ENCODE measurements at regions not wholly inside any gene's neighbourhood (a gene's known extent, or its start where the extent isn't known, plus 50 kb on each side); places are given as distances from the start of the nearest gene placed in this dataset.

DNA sequence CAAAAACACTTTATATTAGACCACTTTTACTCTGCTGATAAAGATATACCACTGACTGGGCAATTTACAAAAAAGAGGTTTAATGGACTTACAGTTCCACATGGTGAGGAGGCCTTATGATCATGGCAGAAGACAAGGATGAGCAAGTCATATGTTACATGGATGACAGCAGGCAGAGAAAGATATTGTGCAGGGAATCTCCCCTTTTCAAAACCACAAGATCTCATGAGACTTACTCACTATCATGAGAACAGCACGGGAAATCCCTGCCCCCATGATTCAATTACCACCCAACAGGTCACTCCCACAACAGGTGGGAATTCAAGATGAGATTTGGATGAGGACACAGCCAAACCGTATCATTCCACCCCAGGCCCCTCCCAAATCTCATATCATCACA, 1383.8 kb upstream of the MAP3K7 start:
- DNase-seq (ENCODE audit: low spot score in 2 of 2, unreplicated experiment in 2 of 2), result no peak
- H3K9me3 Mint-ChIP-seq, result peaks cover 46% of the 10 kb centered on the region
- no peaks in the 10 kb centered on the region for H3K4me1 Mint-ChIP-seq
- no peaks in the 10 kb centered on the region for H3K36me3 Mint-ChIP-seq
- H3K27me3 Mint-ChIP-seq (ENCODE audit: low read depth), result no peaks in the 10 kb centered on the region
- TF ChIP-seq, protein P1, sequence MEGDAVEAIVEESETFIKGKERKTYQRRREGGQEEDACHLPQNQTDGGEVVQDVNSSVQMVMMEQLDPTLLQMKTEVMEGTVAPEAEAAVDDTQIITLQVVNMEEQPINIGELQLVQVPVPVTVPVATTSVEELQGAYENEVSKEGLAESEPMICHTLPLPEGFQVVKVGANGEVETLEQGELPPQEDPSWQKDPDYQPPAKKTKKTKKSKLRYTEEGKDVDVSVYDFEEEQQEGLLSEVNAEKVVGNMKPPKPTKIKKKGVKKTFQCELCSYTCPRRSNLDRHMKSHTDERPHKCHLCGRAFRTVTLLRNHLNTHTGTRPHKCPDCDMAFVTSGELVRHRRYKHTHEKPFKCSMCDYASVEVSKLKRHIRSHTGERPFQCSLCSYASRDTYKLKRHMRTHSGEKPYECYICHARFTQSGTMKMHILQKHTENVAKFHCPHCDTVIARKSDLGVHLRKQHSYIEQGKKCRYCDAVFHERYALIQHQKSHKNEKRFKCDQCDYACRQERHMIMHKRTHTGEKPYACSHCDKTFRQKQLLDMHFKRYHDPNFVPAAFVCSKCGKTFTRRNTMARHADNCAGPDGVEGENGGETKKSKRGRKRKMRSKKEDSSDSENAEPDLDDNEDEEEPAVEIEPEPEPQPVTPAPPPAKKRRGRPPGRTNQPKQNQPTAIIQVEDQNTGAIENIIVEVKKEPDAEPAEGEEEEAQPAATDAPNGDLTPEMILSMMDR (IDR thresholded peaks at IDR 0.05; ENCODE audit: unreplicated experiment), result no peak
- no peak overlapping the region for H3K27ac Mint-ChIP-seq
- no peak overlapping the region for H3K4me3 Mint-ChIP-seq

DNA sequence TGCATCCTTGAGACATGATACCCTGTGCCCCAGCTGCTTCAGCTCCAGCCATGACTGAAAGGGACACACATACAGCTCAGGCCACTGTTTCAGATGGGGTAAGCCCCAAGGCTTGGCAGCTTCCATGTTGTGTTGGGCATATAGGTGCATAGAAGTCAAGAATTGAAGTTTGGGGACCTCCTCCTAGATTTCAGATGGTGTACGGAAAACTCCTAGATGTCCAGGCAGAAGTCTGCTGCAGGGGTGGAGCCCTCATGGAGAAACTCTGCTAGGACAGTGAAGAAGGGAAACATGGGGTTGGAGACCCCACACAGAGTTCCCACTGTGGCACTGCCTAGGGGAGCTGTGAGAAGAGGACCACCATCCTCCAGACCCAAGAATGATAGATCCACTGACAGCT, 1379.0 kb upstream of the MAP3K7 start:
- no peak overlapping the region for H3K4me3 Mint-ChIP-seq
- H3K27me3 Mint-ChIP-seq (ENCODE audit: low read depth), result no peaks in the 10 kb centered on the region
- no peaks in the 10 kb centered on the region for H3K4me1 Mint-ChIP-seq
- no peak overlapping the region for H3K27ac Mint-ChIP-seq
- peaks cover 45% of the 10 kb centered on the region for H3K9me3 Mint-ChIP-seq
- DNase-seq (ENCODE audit: low spot score in 2 of 2, unreplicated experiment in 2 of 2), result no peak
- TF ChIP-seq, protein P1 (IDR thresholded peaks at IDR 0.05; ENCODE audit: unreplicated experiment), result no peak
- H3K36me3 Mint-ChIP-seq, result peaks cover 5% of the 10 kb centered on the region

DNA sequence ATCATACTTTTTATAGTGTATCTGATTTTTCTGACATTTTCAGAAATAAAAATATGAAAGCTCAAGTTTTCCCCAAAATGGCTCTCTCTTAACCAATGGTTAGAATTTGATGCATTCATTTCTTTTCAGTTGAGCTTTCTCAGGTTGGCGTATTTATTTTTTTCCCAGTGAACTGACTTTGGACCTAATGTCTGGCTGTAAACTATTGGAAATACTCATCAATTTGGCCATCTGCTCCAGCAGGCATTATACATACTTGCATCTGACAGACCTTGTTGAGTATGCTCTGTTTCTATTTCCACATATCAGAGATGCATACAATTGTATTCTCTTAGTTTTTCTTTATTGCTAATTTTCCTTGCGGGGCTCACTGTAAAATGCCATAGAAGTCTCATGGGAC, 1374.8 kb upstream of the MAP3K7 start:
- Mint-ChIP-seq H3K36me3 (peaks cover 5% of the 10 kb centered on the region), H3K4me3 (no peak overlapping the region), H3K27me3 (ENCODE audit: low read depth) (no peaks in the 10 kb centered on the region), H3K9me3 (peaks cover 49% of the 10 kb centered on the region), H3K27ac (no peak overlapping the region), H3K4me1 (no peaks in the 10 kb centered on the region)
- TF ChIP-seq, protein P1 (IDR thresholded peaks at IDR 0.05; ENCODE audit: unreplicated experiment), result no peak
- DNase-seq (ENCODE audit: low spot score in 2 of 2, unreplicated experiment in 2 of 2), result no peak

DNA sequence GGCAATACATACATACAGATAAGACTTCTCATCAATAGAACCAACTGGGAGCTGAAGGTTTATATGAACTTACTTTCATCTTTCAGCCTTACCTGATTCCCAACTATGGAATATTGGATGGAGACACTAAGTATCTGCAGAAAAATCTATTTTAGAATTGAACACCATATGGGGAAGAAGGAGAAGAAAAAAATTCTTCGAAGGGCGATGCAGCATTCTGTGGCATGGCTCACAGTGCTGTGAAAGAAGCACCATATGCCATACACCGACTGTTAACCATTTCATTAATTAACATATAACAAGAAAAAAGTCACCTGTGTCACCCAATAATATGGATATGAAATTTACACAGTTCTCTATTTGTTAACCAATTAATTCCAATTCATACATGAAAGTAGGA, 1374.4 kb upstream of the MAP3K7 start:
- Mint-ChIP-seq H3K27me3 (ENCODE audit: low read depth) (no peaks in the 10 kb centered on the region), H3K9me3 (peaks cover 45% of the 10 kb centered on the region), H3K27ac (no peak overlapping the region), H3K4me1 (no peaks in the 10 kb centered on the region), H3K4me3 (no peak overlapping the region), H3K36me3 (peaks cover 5% of the 10 kb centered on the region)
- TF ChIP-seq, protein P1 (IDR thresholded peaks at IDR 0.05; ENCODE audit: unreplicated experiment), result no peak
- DNase-seq (ENCODE audit: low spot score in 2 of 2, unreplicated experiment in 2 of 2), result no peak

DNA sequence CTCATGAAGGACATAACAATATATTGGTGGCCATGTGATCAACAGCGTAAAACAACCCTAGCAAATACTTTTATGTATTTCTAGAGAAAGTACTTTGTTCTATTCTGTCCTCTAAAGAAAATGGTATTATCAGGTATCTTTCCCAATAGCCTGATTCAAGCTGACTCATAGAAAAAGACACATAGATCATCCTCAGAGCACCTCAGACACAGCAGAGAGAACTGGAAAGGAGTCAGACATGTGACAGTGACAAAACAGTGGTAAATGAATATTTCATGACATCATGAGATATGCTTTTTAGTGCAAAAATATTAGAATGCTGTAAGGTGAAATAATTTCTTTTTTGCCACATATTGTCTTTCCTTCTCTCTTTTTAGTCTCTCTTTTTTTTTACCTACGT, 1355.0 kb upstream of the MAP3K7 start:
- no peak overlapping the region for H3K4me3 Mint-ChIP-seq
- H3K27ac Mint-ChIP-seq, result no peak overlapping the region
- TF ChIP-seq, protein P1 (IDR thresholded peaks at IDR 0.05; ENCODE audit: unreplicated experiment), result no peak
- H3K9me3 Mint-ChIP-seq, result peaks cover 22% of the 10 kb centered on the region
- no peak for DNase-seq (ENCODE audit: low spot score in 2 of 2, unreplicated experiment in 2 of 2)
- H3K4me1 Mint-ChIP-seq, result peaks cover 3% of the 10 kb centered on the region
- no peaks in the 10 kb centered on the region for H3K27me3 Mint-ChIP-seq (ENCODE audit: low read depth)
- H3K36me3 Mint-ChIP-seq, result peaks cover 2% of the 10 kb centered on the region

DNA sequence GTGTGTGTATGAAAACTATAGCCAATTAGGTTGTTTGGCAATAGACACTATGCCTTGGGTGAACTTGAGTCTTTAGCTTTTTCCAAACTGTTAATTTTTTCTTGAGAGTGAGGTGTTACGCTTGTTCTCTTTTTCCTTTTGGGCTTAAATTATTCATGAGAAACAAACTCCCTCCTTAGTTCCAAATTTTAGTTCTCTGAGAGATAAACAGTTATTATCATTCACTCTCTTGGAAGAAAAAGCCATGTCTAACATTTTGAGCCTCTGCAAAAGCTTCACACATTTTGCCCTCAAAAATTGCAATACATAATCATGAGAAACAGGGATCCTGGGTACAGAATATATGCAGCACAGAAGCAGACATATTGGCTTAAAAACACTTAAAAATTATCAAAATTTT, 1353.9 kb upstream of the MAP3K7 start:
- TF ChIP-seq, protein P1 (IDR thresholded peaks at IDR 0.05; ENCODE audit: unreplicated experiment), result no peak
- peaks cover 3% of the 10 kb centered on the region for H3K4me1 Mint-ChIP-seq
- no peak overlapping the region for H3K4me3 Mint-ChIP-seq
- no peaks in the 10 kb centered on the region for H3K27me3 Mint-ChIP-seq (ENCODE audit: low read depth)
- DNase-seq (ENCODE audit: low spot score in 2 of 2, unreplicated experiment in 2 of 2), result no peak
- H3K9me3 Mint-ChIP-seq, result peaks cover 15% of the 10 kb centered on the region
- H3K27ac Mint-ChIP-seq, result no peak overlapping the region
- H3K36me3 Mint-ChIP-seq, result no peaks in the 10 kb centered on the region
